ENCODE measurements at regions not wholly inside any gene's neighbourhood (a gene's known extent, or its start where the extent isn't known, plus 50 kb on each side); places are given as distances from the start of the nearest gene placed in this dataset.
"Not testable (repeated sequence)": the region's sequence is repeated elsewhere in the genome, so short reads cannot be mapped to it uniquely, and the experiment has no call there.

DNA sequence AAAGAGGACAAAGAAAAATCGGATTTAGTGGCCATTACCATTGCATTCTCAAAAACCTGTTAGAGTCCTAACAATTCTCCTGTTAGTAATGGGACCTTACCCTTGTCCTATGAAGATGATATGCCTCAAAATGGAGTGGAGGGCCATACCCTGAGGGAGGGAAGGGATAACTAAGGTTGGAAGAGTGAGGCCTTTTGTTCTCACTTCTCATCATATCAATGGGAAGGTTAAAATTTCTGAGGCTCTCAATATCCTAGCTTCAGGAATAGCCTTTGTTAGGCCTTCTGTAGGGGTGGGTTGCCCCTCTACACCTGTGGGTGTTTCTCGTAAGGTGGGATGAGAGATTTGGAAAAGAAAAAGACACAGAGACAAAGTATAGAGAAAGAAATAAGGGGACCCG, 109.4 kb upstream of the SGIP1 start:
- DNase-seq (ENCODE audit: low spot score); in situ Hi-C loops (cut with MboI; ENCODE audit: low sequenced_read_pairs, unreplicated experiment): not testable (repeated sequence)

DNA sequence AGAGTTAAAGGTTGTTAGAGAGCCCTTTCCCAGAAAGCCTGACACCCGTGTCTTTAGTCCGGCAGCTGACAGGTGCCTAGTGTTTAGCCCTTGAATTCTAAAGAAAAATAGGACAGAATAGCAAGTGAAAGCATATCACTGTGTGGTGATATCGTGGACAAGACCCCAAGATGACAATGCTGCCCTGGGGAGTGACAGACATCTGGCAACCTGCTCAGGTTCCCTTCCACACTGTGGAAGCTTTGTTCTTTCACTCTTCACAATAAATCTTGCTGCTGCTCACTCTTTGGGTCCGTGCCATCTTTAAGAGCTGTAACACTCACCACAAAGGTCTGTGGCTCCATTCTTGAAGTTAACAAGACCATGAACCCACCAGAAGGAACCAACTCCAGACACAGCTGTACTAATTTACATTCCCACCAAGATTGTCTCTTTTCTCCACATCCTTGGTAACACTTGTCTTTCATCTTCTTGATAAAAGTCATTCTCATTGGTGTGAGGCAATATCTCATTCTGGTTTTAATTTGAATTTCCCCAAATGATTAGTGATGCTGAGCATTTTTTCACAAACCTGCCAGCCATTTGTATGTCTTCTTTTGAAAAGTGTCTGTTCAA, 107.6 kb upstream of the SGIP1 start:
- in situ Hi-C loops (cut with MboI; ENCODE audit: low sequenced_read_pairs, unreplicated experiment) = no loop called here
- TF ChIP-seq, protein P1, sequence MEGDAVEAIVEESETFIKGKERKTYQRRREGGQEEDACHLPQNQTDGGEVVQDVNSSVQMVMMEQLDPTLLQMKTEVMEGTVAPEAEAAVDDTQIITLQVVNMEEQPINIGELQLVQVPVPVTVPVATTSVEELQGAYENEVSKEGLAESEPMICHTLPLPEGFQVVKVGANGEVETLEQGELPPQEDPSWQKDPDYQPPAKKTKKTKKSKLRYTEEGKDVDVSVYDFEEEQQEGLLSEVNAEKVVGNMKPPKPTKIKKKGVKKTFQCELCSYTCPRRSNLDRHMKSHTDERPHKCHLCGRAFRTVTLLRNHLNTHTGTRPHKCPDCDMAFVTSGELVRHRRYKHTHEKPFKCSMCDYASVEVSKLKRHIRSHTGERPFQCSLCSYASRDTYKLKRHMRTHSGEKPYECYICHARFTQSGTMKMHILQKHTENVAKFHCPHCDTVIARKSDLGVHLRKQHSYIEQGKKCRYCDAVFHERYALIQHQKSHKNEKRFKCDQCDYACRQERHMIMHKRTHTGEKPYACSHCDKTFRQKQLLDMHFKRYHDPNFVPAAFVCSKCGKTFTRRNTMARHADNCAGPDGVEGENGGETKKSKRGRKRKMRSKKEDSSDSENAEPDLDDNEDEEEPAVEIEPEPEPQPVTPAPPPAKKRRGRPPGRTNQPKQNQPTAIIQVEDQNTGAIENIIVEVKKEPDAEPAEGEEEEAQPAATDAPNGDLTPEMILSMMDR (IDR thresholded peaks at IDR 0.05; ENCODE audit: borderline replicate concordance, control extremely low read depth, extremely low read depth, insufficient read depth, missing control alignments) = no peak
- no peak for DNase-seq (ENCODE audit: low spot score)

DNA sequence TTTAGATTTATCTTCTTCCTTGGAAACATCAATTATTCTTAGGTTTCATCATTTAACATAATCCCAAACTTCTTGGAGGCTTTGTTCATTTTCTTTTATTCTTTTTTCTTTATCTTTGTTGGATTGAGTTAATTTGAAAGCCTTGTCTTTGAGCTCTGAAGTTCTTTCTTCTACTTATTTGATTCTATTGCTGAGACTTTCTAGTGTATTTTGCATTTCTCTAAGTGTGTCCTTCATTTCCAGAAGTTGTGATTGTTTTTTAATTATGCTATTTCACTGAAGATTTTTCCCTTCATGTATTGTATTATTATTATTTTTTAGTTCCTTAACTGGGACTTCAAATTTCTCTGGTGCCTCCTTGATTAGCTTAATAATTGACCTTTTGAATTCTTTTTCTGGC, 103.1 kb upstream of the SGIP1 start:
- in situ Hi-C loops (cut with MboI; ENCODE audit: low sequenced_read_pairs, unreplicated experiment) = loop anchor here (10.0 kb wide), 1 partner anchor 56 kb away; no protein-coding TSS in a partner anchor
- not testable (repeated sequence) for DNase-seq (ENCODE audit: low spot score)

DNA sequence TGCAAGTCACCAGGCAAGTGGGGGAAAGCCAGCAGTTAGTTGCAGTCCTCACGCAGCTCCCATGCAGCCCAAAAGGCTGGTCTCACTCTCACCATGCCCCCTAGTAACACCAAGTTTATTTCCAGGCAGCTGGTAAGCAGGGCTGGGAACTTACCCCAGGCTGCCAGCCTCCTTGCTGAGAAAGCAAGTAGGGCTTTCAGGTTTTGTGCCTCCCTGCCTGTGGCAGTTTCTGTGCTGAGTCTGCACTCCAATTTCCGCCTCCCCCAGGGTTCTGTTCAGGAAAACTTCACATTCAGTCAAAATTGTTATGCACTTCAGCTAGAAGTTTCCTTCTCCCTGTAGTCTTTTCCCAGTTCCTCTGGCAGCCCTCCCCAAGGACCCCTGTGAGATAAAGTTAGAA, 102.0 kb upstream of the SGIP1 start:
- in situ Hi-C loops (cut with MboI; ENCODE audit: low sequenced_read_pairs, unreplicated experiment) = loop anchor here (10.0 kb wide), 1 partner anchor 57 kb away; no protein-coding TSS in a partner anchor

DNA sequence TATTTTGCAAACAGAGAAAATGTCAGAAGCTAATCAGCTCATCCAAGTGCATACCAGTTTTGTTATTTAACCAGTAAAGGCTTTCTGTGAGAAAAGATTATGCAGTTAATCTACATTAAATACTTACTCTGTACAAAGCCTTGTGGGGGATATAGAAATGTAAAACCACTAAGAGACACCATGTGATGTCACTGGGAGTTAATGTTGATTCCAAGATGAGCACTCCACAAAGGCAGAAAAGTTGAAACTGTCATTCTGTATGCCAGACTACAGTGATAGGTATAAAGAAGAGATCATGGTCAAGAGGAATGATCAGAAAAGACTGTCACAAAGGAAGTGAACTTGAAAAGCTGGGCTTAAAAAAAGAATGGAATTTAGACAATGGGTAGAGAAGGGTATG, 100.3 kb upstream of the SGIP1 start:
- TF ChIP-seq, protein P1 (IDR thresholded peaks at IDR 0.05; ENCODE audit: borderline replicate concordance, control extremely low read depth, extremely low read depth, insufficient read depth, missing control alignments) = no peak
- DNase-seq (ENCODE audit: low spot score) = no peak
- in situ Hi-C loops (cut with MboI; ENCODE audit: low sequenced_read_pairs, unreplicated experiment) = loop anchor here (10.0 kb wide), 1 partner anchor 59 kb away; no protein-coding TSS in a partner anchor

More for the DNA sequence above, 102.0 kb upstream of the SGIP1 start:
- DNase-seq (ENCODE audit: low spot score) = no peak
- TF ChIP-seq, protein P1 (IDR thresholded peaks at IDR 0.05; ENCODE audit: borderline replicate concordance, control extremely low read depth, extremely low read depth, insufficient read depth, missing control alignments) = no peak

DNA sequence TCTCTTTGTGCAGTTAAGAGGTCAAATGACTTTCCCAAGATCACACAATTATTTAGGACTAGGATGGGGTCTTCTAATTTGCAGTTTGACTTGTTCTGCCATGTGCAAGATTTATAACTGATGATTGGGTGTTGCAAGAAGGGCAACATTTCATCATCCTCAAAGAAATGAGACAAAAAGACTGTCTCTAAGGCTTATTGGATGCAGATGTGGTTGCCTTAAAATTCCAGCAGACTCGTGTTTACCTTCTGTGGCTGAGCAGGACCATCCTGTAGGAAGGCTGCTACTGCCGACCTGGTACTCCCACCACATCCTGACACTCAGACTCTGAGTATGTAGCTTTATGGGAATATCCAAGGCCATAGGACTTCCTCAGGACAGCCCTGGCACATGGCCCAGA, 99.9 kb upstream of the SGIP1 start:
- in situ Hi-C loops (cut with MboI; ENCODE audit: low sequenced_read_pairs, unreplicated experiment) = loop anchor here (10.0 kb wide), 1 partner anchor 59 kb away; no protein-coding TSS in a partner anchor
- TF ChIP-seq, protein P1 (IDR thresholded peaks at IDR 0.05; ENCODE audit: borderline replicate concordance, control extremely low read depth, extremely low read depth, insufficient read depth, missing control alignments) = no peak
- no peak for DNase-seq (ENCODE audit: low spot score)

DNA sequence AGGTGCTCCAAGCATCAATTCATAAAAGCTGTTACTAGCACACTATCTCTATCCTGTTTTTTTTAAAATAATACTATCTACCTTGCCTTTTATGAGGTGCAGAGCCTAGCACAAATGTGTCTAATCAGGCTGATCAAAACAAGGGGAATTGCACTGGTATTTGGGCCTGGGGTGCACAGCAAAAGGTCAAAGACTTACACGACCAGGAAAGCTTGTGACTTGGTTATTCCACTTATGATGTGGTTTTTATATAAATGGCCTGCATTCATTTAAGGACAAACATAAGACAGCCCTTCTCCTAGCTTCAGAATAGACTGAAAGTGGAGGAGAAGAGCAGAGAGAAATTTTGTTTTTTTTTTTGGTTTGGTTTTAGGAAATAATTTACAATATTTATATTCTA, 98.4 kb upstream of the SGIP1 start:
- TF ChIP-seq, protein P1 (IDR thresholded peaks at IDR 0.05; ENCODE audit: borderline replicate concordance, control extremely low read depth, extremely low read depth, insufficient read depth, missing control alignments) = no peak
- in situ Hi-C loops (cut with MboI; ENCODE audit: low sequenced_read_pairs, unreplicated experiment) = loop anchor here (10.0 kb wide), 1 partner anchor 61 kb away; no protein-coding TSS in a partner anchor
- no peak for DNase-seq (ENCODE audit: low spot score)
